ENCODE measurements at regions not wholly inside any gene's neighbourhood (a gene's known extent, or its start where the extent isn't known, plus 50 kb on each side); places are given as distances from the start of the nearest gene placed in this dataset.

GRCh38 chr1:244235157-244235556 is 184.1 kb downstream of the ZBTB18 start:
- TF ChIP-seq CTCF (IDR thresholded peaks at IDR 0.05) (no peak), POLR2A (IDR thresholded peaks at IDR 0.05) (no peak)

Measured in lower leg skin (tissue), 3 donors.